ENCODE measurements at regions not wholly inside any gene's neighbourhood (a gene's known extent, or its start where the extent isn't known, plus 50 kb on each side); places are given as distances from the start of the nearest gene placed in this dataset.

DNA sequence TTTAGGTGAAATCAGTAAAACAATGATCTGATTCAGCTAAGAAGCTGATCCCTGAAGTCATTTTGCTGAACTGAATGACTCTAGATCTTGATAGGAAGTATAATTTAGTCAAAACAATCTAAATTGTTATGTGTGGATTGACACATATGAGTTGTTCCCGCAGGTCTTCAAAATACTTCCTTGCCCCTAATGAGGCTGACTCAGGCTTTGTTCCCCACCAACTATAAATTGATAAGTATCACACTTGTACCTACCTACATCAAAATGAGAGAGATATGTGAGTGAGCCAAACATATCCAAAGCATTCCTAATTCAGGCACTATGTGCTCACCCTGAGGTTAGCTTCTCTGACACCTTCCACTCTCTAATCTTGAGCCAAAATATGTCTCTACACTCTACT lies 507.1 kb downstream of the PLPP3 start:
- TF ChIP-seq, protein P1, sequence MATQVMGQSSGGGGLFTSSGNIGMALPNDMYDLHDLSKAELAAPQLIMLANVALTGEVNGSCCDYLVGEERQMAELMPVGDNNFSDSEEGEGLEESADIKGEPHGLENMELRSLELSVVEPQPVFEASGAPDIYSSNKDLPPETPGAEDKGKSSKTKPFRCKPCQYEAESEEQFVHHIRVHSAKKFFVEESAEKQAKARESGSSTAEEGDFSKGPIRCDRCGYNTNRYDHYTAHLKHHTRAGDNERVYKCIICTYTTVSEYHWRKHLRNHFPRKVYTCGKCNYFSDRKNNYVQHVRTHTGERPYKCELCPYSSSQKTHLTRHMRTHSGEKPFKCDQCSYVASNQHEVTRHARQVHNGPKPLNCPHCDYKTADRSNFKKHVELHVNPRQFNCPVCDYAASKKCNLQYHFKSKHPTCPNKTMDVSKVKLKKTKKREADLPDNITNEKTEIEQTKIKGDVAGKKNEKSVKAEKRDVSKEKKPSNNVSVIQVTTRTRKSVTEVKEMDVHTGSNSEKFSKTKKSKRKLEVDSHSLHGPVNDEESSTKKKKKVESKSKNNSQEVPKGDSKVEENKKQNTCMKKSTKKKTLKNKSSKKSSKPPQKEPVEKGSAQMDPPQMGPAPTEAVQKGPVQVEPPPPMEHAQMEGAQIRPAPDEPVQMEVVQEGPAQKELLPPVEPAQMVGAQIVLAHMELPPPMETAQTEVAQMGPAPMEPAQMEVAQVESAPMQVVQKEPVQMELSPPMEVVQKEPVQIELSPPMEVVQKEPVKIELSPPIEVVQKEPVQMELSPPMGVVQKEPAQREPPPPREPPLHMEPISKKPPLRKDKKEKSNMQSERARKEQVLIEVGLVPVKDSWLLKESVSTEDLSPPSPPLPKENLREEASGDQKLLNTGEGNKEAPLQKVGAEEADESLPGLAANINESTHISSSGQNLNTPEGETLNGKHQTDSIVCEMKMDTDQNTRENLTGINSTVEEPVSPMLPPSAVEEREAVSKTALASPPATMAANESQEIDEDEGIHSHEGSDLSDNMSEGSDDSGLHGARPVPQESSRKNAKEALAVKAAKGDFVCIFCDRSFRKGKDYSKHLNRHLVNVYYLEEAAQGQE (IDR thresholded peaks at IDR 0.05; ENCODE audit: low read depth) = no peak
- TF ChIP-seq RAD21 (IDR thresholded peaks at IDR 0.05; ENCODE audit: low read depth) = no peak
- TF ChIP-seq EP300 (IDR thresholded peaks at IDR 0.05; ENCODE audit: borderline replicate concordance) = no peak
- no peak for TF ChIP-seq EGR1 (IDR thresholded peaks at IDR 0.05)
- TF ChIP-seq TEAD4 (IDR thresholded peaks at IDR 0.05) = no peak
- TF ChIP-seq CREB1 (IDR thresholded peaks at IDR 0.05; ENCODE audit: low read depth) = no peak
- no peak for TF ChIP-seq NFIC (IDR thresholded peaks at IDR 0.05)
